RWPE2 (cell line): ENCODE measurements at regions not wholly inside any gene's neighbourhood (a gene's known extent, or its start where the extent isn't known, plus 50 kb on each side); places are given as distances from the start of the nearest gene placed in this dataset.
"Not testable (repeated sequence)": the region's sequence is repeated elsewhere in the genome, so short reads cannot be mapped to it uniquely, and the experiment has no call there.

ENCODE experiments used
- ATAC-seq: fragments of 200-7000 bp; cut with Tn5 transposase; 3 replicates; pipeline ENCODE4 v1.9.1; 2021; ENCODE audit warnings: low read depth
- DNase-seq: peaks from one replicate; pipeline ENCODE4 v3.0.0-alpha.2; 2020; ENCODE audit warnings: low spot score
- H3K27ac ChIP-seq: fragments of 450-650 bp; 2 replicates; pipeline ENCODE4 v1.5.1; 2017; ENCODE audit warnings: mild to moderate bottlenecking; ENCODE audit not compliant: poor library complexity, severe bottlenecking
- H3K27me3 ChIP-seq: fragments of 250-450 bp; sonication (Bioruptor Pico); 2 replicates; pipeline ENCODE4 v1.5.1; 2021; ENCODE audit warnings: mild to moderate bottlenecking, moderate library complexity; ENCODE audit not compliant: insufficient read depth, poor library complexity, severe bottlenecking
- H3K36me3 ChIP-seq: fragments of 250-450 bp; sonication (Bioruptor Pico); 2 replicates; pipeline ENCODE4 v1.5.1; 2020; ENCODE audit warnings: low read depth, mild to moderate bottlenecking, moderate library complexity
- H3K4me1 ChIP-seq: fragments of 250-450 bp; sonication (Bioruptor Pico); 2 replicates; pipeline ENCODE4 v1.5.1; 2021; ENCODE audit warnings: mild to moderate bottlenecking, moderate library complexity; ENCODE audit not compliant: insufficient read depth, poor library complexity, severe bottlenecking
- H3K4me3 ChIP-seq: fragments of 250-450 bp; sonication (Bioruptor Pico); 2 replicates; pipeline ENCODE4 v1.5.1; 2021; ENCODE audit warnings: mild to moderate bottlenecking, moderate library complexity; ENCODE audit not compliant: severe bottlenecking
- H3K9me3 ChIP-seq: fragments of 250-450 bp; sonication (Bioruptor Pico); 2 replicates; pipeline ENCODE4 v1.5.1; 2021; ENCODE audit warnings: mild to moderate bottlenecking, moderate library complexity; ENCODE audit not compliant: severe bottlenecking
- CTCF ChIP-seq: fragments of 450-650 bp; IDR thresholded peaks from one replicate; pipeline ENCODE4 v1.5.1; 2017; ENCODE audit warnings: mild to moderate bottlenecking, moderate library complexity; ENCODE audit not compliant: poor library complexity, severe bottlenecking

- peak; percentile 77 for ATAC-seq
- no peak for DNase-seq
- no peak for TF ChIP-seq CTCF
- Histone ChIP-seq H3K27me3 (no peaks in the 10 kb centered on the region), H3K36me3 (no peaks in the 10 kb centered on the region), H3K4me3 (no peak overlapping the region), H3K27ac (peak overlapping the region; percentile 11), H3K4me1 (peaks cover 13% of the 10 kb centered on the region), H3K9me3 (no peaks in the 10 kb centered on the region)
These were observed 85.2 kb downstream of the SPRY4 start for GRCh38 chr5:142239394-142240159.

GRCh38 chr5:142237707-142238106 lies 87.1 kb downstream of the SPRY4 start:
- no peak for TF ChIP-seq CTCF
- H3K36me3 ChIP-seq: no peaks in the 10 kb centered on the region
- peaks cover 13% of the 10 kb centered on the region for H3K4me1 ChIP-seq
- no peaks in the 10 kb centered on the region for H3K27me3 ChIP-seq
- DNase-seq (no peak), ATAC-seq (no peak)
- H3K9me3 ChIP-seq: no peaks in the 10 kb centered on the region
- no peak overlapping the region for H3K27ac ChIP-seq
- no peak overlapping the region for H3K4me3 ChIP-seq

GRCh38 chr5:142236673-142237290 lies 88.0 kb downstream of the SPRY4 start:
- H3K27me3 ChIP-seq, H3K4me3 ChIP-seq, H3K9me3 ChIP-seq, H3K27ac ChIP-seq, ATAC-seq, DNase-seq, H3K36me3 ChIP-seq: not testable (repeated sequence)
- peaks cover 13% of the 10 kb centered on the region for H3K4me1 ChIP-seq

- TF ChIP-seq CTCF: no peak
- no peak for DNase-seq
- Histone ChIP-seq H3K9me3 (no peaks in the 10 kb centered on the region), H3K4me3 (no peak overlapping the region), H3K27ac (no peak overlapping the region), H3K27me3 (no peaks in the 10 kb centered on the region), H3K36me3 (no peaks in the 10 kb centered on the region), H3K4me1 (peaks cover 13% of the 10 kb centered on the region)
- no peak for ATAC-seq
These were observed 88.8 kb downstream of the SPRY4 start for GRCh38 chr5:142235870-142236672.

GRCh38 chr5:142235050-142235797 lies 89.6 kb downstream of the SPRY4 start:
- no peaks in the 10 kb centered on the region for H3K9me3 ChIP-seq
- H3K27me3 ChIP-seq: no peaks in the 10 kb centered on the region
- no peaks in the 10 kb centered on the region for H3K36me3 ChIP-seq
- peaks cover 13% of the 10 kb centered on the region for H3K4me1 ChIP-seq
- no peak overlapping the region for H3K4me3 ChIP-seq
- no peak for TF ChIP-seq CTCF
- H3K27ac ChIP-seq: no peak overlapping the region
- ATAC-seq (peak; percentile 70), DNase-seq (no peak)
